ENCODE measurements at regions not wholly inside any gene's neighbourhood (a gene's known extent, or its start where the extent isn't known, plus 50 kb on each side); places are given as distances from the start of the nearest gene placed in this dataset.

- Histone ChIP-seq H3K36me3 (no peaks in the 10 kb centered on the region), H3K4me1 (no peaks in the 10 kb centered on the region), H3K9me3 (no peaks in the 10 kb centered on the region), H3K27ac (no peak overlapping the region), H3K4me3 (no peak overlapping the region), H3K27me3 (no peaks in the 10 kb centered on the region)
- WGBS, 4 donors, result 93 to 98% (median 96%) methylated on average over 1 of the region's 1 CpG
- intact Hi-C loops (cut with DNase I), result no loop called here
- TF ChIP-seq CTCF (IDR thresholded peaks at IDR 0.05), result no peak
- no peak for TF ChIP-seq POLR2A (IDR thresholded peaks at IDR 0.05)
- ATAC-seq (no peak), DNase-seq (no peak)
Measured at GRCh38 chr2:189927823-189928222, 134.7 kb downstream of the MSTN start.

Measured in heart left ventricle (tissue), 16 donors.